Peyer's patch (tissue), 4 donors: ENCODE measurements at regions not wholly inside any gene's neighbourhood (a gene's known extent, or its start where the extent isn't known, plus 50 kb on each side); places are given as distances from the start of the nearest gene placed in this dataset.

Experiments
- DNase-seq, 3 donors: peaks; one replicate each; pipeline ENCODE4 v3.0.0-alpha.2; 2017 to 2019
- H3K27ac ChIP-seq, 4 donors: fragments of 200-600 bp; sonication (generic); one replicate each; pipeline ENCODE4 v1.5.1; 2016 to 2019
- H3K27me3 ChIP-seq, 2 donors: fragments of 200-600 bp; sonication (generic); one replicate each; pipeline ENCODE4 v1.5.1; 2019
- H3K36me3 ChIP-seq, 3 donors: fragments of 200-600 bp; sonication (generic); one replicate each; pipeline ENCODE4 v1.5.1; 2016 to 2019
- H3K4me1 ChIP-seq, 4 donors: fragments of 200-600 bp; sonication (generic); one replicate each; pipeline ENCODE4 v1.5.1; 2016 to 2019
- H3K4me3 ChIP-seq, 4 donors: fragments of 200-600 bp; sonication (generic); 1 replicate in 3 of 4; 2 replicates in 1 of 4; pipeline ENCODE4 v1.5.1; 2016 to 2019; ENCODE audit warnings: mild to moderate bottlenecking in 1 of 4
- H3K9me3 ChIP-seq, 4 donors: fragments of 200-600 bp; sonication (generic); one replicate each; pipeline ENCODE4 v1.5.1; 2016 to 2019; ENCODE audit warnings: mild to moderate bottlenecking in 1 of 4
- POLR2A ChIP-seq, 2 donors: fragments of 450-650 bp; IDR thresholded peaks; one replicate each; pipeline ENCODE4 v1.5.1; 2017; ENCODE audit warnings: antibody characterized with exemption in 2 of 2, mild to moderate bottlenecking in 2 of 2, moderate library complexity in 2 of 2
- TF ChIP-seq, protein P1 (sequence below), 6 experiments: fragments of 450-650 bp in 4 of 6; fragments of 200-600 bp in 2 of 6; sonication (generic) in 1 of 6; IDR thresholded peaks; one replicate each; pipeline ENCODE4 v1.5.1; 2017 to 2019; ENCODE audit warnings: antibody characterized with exemption in 6 of 6, mild to moderate bottlenecking in 3 of 6, moderate library complexity in 1 of 6

DNA sequence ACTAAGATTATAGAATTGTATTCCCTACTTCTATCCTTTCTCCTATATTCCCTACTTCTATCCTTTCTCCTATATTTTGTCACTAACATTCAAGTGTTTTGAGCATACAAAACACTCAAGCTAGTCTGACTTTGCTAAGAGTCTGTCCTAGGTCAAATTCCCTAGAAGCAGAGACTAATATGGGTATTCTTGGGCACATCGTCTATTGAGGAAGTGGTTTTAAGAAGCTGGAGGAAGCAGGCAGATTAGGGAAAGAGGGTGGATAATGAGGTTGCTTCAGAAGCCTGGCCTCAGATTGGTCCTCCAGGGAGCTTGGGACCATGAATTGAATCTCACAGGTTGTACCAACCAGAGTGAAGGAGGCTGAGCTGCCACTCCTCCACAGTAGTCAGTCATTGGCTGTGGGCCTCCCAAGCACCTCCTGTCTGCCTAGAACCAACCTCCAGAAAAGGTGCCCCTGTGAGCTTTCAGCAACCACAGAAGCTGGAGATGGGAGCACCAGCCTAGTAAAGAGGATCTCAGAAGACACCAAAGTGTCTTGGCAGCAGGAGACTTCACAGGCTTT, 295.9 kb upstream of the PHF14 start:
- Histone ChIP-seq H3K9me3 (no peaks in the 10 kb centered on the region), H3K4me1 (no peaks in the 10 kb centered on the region), H3K27me3 (no peaks in the 10 kb centered on the region), H3K27ac (no peak overlapping the region), H3K4me3 (no peak overlapping the region), H3K36me3 (no peaks in the 10 kb centered on the region)
- DNase-seq: no peak
- TF ChIP-seq, protein P1, sequence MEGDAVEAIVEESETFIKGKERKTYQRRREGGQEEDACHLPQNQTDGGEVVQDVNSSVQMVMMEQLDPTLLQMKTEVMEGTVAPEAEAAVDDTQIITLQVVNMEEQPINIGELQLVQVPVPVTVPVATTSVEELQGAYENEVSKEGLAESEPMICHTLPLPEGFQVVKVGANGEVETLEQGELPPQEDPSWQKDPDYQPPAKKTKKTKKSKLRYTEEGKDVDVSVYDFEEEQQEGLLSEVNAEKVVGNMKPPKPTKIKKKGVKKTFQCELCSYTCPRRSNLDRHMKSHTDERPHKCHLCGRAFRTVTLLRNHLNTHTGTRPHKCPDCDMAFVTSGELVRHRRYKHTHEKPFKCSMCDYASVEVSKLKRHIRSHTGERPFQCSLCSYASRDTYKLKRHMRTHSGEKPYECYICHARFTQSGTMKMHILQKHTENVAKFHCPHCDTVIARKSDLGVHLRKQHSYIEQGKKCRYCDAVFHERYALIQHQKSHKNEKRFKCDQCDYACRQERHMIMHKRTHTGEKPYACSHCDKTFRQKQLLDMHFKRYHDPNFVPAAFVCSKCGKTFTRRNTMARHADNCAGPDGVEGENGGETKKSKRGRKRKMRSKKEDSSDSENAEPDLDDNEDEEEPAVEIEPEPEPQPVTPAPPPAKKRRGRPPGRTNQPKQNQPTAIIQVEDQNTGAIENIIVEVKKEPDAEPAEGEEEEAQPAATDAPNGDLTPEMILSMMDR (IDR thresholded peaks at IDR 0.05): no peak
- TF ChIP-seq POLR2A (IDR thresholded peaks at IDR 0.05): no peak

GRCh38 chr7:10684606-10685005, 289.1 kb upstream of the PHF14 start:
- TF ChIP-seq, protein P1 (IDR thresholded peaks at IDR 0.05): no peak
- no peak for TF ChIP-seq POLR2A (IDR thresholded peaks at IDR 0.05)
- no peaks in the 10 kb centered on the region for H3K9me3 ChIP-seq
- no peaks in the 10 kb centered on the region for H3K4me1 ChIP-seq
- no peaks in the 10 kb centered on the region for H3K36me3 ChIP-seq
- H3K27me3 ChIP-seq: no peaks in the 10 kb centered on the region
- DNase-seq: no peak
- no peak overlapping the region for H3K4me3 ChIP-seq
- H3K27ac ChIP-seq: no peak overlapping the region

GRCh38 chr7:10685040-10685439, 288.6 kb upstream of the PHF14 start:
- Histone ChIP-seq H3K27me3 (no peaks in the 10 kb centered on the region), H3K27ac (no peak overlapping the region), H3K36me3 (no peaks in the 10 kb centered on the region), H3K9me3 (no peaks in the 10 kb centered on the region), H3K4me3 (no peak overlapping the region), H3K4me1 (no peaks in the 10 kb centered on the region)
- DNase-seq: no peak
- TF ChIP-seq, protein P1 (IDR thresholded peaks at IDR 0.05): no peak
- TF ChIP-seq POLR2A (IDR thresholded peaks at IDR 0.05): no peak

DNA sequence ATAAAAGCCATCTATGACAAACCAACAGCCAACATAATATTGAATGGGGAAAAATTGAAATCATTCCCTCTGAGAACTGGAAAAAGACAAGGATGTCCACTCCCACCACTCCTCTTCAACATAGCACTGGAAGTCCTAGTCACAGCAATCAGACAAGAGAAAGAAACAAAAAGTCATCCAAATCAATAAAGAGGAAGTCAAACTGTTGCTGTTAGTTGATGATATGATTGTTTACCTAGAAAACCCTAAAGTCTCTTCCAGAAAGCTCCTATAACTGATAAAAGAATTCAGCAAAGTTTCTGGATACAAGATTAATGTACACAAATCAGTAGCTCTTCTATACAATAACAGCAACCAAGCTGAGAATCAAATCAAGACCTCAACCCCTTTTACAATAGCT, 285.1 kb upstream of the PHF14 start:
- Histone ChIP-seq H3K4me1 (no peaks in the 10 kb centered on the region), H3K36me3 (no peaks in the 10 kb centered on the region), H3K9me3 (no peaks in the 10 kb centered on the region), H3K27me3 (no peaks in the 10 kb centered on the region), H3K4me3 (no peak overlapping the region), H3K27ac (no peak overlapping the region)
- no peak for TF ChIP-seq POLR2A (IDR thresholded peaks at IDR 0.05)
- TF ChIP-seq, protein P1 (IDR thresholded peaks at IDR 0.05): no peak
- DNase-seq: no peak

DNA sequence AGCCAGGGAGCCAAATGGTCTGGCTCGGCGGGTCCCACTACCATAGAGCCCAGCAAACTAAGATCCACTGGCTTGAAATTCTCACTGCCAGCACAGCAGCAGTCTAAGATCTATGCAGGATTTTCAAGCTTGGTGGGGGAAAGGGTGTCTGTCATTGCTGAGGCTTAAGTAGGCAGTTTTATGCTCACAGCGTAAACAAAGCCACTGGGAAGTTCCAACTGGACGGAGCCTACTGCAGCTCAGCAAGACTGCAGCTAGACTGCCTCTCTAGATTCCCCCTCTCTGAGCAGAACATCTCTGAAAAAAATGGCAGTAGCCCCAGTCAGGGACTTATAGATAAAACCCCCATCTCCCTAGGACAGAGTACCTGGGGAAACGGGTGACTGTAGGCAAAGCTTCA, 277.6 kb upstream of the PHF14 start:
- no peak overlapping the region for H3K27ac ChIP-seq
- H3K9me3 ChIP-seq: no peaks in the 10 kb centered on the region
- H3K4me1 ChIP-seq: no peaks in the 10 kb centered on the region
- no peak overlapping the region for H3K4me3 ChIP-seq
- no peak for DNase-seq
- H3K27me3 ChIP-seq: no peaks in the 10 kb centered on the region
- H3K36me3 ChIP-seq: no peaks in the 10 kb centered on the region
- TF ChIP-seq POLR2A (IDR thresholded peaks at IDR 0.05): no peak
- TF ChIP-seq, protein P1 (IDR thresholded peaks at IDR 0.05): no peak

- Histone ChIP-seq H3K27ac (no peak overlapping the region), H3K27me3 (no peaks in the 10 kb centered on the region), H3K36me3 (no peaks in the 10 kb centered on the region), H3K4me1 (no peaks in the 10 kb centered on the region), H3K4me3 (no peak overlapping the region), H3K9me3 (no peaks in the 10 kb centered on the region)
- no peak for DNase-seq
- TF ChIP-seq POLR2A (IDR thresholded peaks at IDR 0.05): no peak
- TF ChIP-seq, protein P1 (IDR thresholded peaks at IDR 0.05): no peak
These were observed 270.6 kb upstream of the PHF14 start for GRCh38 chr7:10703059-10703458.
